Parathyroid adenoma (tissue), 2 donors: ENCODE measurements at regions not wholly inside any gene's neighbourhood (a gene's known extent, or its start where the extent isn't known, plus 50 kb on each side); places are given as distances from the start of the nearest gene placed in this dataset.
"Not testable (repeated sequence)": the region's sequence is repeated elsewhere in the genome, so short reads cannot be mapped to it uniquely, and the experiment has no call there.

ENCODE experiments used
- H2AFZ ChIP-seq: fragments of 300-600 bp; sonication (generic); one replicate; pipeline ENCODE4 v1.7.0; 2017; ENCODE audit warnings: antibody characterized with exemption, mild to moderate bottlenecking
- H3K27ac ChIP-seq: fragments of 300-600 bp; sonication (generic); one replicate; pipeline ENCODE4 v1.7.0; 2017
- H3K27me3 ChIP-seq: fragments of 300-600 bp; sonication (generic); one replicate; pipeline ENCODE4 v1.7.0; 2017; ENCODE audit warnings: low read length; ENCODE audit not compliant: control insufficient read depth, insufficient read depth
- H3K36me3 ChIP-seq: fragments of 300-600 bp; sonication (generic); one replicate; pipeline ENCODE4 v1.7.0; 2017; ENCODE audit warnings: low read length; ENCODE audit not compliant: control insufficient read depth, insufficient read depth
- H3K4me1 ChIP-seq: fragments of 300-600 bp; sonication (generic); one replicate; pipeline ENCODE4 v1.7.0; 2017; ENCODE audit warnings: control low read depth
- H3K4me2 ChIP-seq: fragments of 300-600 bp; sonication (generic); one replicate; pipeline ENCODE4 v1.7.0; 2017; ENCODE audit warnings: low read length
- H3K4me3 ChIP-seq: fragments of 300-600 bp; sonication (generic); one replicate; pipeline ENCODE4 v1.7.0; 2017; ENCODE audit warnings: low read depth, low read length
- H3K79me2 ChIP-seq: fragments of 300-600 bp; sonication (generic); one replicate; pipeline ENCODE4 v1.7.0; 2017; ENCODE audit warnings: control low read depth
- H3K9ac ChIP-seq: fragments of 300-600 bp; sonication (generic); one replicate; pipeline ENCODE4 v1.7.0; 2017; ENCODE audit warnings: mild to moderate bottlenecking
- H3K9me3 ChIP-seq: fragments of 300-600 bp; sonication (generic); one replicate; pipeline ENCODE4 v1.7.0; 2017; ENCODE audit warnings: low read length; ENCODE audit not compliant: control insufficient read depth
- TF ChIP-seq, protein P1 (sequence below): fragments of 300-600 bp; sonication (generic); IDR thresholded peaks from one replicate; pipeline ENCODE4 v1.7.0; 2017; ENCODE audit warnings: antibody characterized with exemption, mild to moderate bottlenecking
- donor health status: primary hyperparathyroidism.

DNA sequence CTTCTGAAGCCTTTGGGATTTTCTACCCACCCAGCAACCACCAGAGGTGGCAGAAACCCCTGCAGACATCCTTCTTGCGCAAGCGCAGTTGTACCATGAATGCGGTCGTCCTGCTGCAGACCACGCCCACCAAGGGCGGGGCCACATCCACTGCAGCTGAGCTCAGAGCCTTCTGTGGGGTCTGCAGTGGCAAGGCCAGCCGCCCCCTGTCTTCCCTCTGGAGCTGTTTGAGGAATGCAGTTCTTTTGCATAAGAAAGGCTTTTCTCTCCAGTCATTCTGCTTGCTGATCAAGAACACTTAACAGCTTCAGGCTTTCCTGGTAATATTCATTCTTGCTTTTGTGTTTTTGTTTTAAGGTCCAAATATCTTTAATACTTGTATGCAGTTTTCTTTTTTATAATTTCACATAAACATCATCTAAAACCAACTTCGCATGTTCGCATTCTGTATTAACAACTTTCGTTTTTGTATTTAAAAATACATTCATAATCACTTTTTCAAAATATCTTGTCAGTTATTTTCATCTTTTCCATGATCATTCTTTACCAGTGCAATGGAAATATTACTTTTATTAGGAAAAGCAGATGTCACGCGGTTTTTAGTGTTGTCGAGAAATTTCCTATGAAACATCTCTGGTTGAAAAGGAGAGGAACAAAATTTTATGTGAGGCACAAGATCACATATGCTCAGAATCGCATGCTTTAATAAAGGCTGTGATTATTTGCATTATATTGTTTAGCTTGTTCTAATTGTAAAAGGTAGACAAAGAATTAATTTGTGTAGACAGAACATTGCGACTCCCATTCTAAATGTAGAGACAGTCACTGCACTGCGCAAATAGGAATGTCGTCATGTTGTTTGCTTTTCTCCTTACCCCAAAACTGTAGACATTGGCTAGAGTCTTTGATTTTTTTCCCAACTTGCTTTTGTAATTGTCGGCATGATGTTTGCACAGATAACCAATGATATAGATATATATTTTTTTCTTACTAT, 98.1 kb upstream of the SNRPN start:
- H3K4me3 ChIP-seq = no peak overlapping the region
- H3K9ac ChIP-seq = no peak overlapping the region
- no peak overlapping the region for H3K27ac ChIP-seq
- H3K79me2 ChIP-seq = no peaks in the 10 kb centered on the region
- H3K4me2 ChIP-seq = no peak overlapping the region
- H3K4me1 ChIP-seq = no peaks in the 10 kb centered on the region
- TF ChIP-seq, protein P1, sequence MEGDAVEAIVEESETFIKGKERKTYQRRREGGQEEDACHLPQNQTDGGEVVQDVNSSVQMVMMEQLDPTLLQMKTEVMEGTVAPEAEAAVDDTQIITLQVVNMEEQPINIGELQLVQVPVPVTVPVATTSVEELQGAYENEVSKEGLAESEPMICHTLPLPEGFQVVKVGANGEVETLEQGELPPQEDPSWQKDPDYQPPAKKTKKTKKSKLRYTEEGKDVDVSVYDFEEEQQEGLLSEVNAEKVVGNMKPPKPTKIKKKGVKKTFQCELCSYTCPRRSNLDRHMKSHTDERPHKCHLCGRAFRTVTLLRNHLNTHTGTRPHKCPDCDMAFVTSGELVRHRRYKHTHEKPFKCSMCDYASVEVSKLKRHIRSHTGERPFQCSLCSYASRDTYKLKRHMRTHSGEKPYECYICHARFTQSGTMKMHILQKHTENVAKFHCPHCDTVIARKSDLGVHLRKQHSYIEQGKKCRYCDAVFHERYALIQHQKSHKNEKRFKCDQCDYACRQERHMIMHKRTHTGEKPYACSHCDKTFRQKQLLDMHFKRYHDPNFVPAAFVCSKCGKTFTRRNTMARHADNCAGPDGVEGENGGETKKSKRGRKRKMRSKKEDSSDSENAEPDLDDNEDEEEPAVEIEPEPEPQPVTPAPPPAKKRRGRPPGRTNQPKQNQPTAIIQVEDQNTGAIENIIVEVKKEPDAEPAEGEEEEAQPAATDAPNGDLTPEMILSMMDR = no peak
- H3K27me3 ChIP-seq = no peaks in the 10 kb centered on the region
- H2AFZ ChIP-seq = no peak overlapping the region
- H3K9me3 ChIP-seq = no peaks in the 10 kb centered on the region
- H3K36me3 ChIP-seq = no peaks in the 10 kb centered on the region

DNA sequence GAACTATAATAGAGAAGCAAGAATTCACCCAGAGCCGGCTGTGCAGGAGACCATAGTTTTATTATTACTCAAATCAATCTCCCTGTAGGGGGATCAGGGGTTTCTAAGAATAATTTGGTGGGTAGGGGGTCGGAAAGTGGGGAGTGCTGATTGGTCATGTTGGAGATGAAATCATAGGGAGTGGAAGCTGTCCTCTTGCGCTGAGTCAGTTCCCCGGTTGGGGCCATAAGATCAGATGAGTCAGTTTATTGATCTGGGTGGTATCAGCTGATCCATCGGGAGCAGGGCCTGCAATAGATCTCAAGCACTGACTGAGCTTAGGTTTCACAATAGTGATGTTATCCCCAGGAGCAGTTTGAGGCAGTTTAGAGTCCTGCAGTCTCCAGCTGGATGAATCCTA, 97.0 kb upstream of the SNRPN start:
- H3K27me3 ChIP-seq = no peaks in the 10 kb centered on the region
- TF ChIP-seq, protein P1 = no peak
- no peaks in the 10 kb centered on the region for H3K9me3 ChIP-seq
- H2AFZ ChIP-seq = no peak overlapping the region
- H3K36me3 ChIP-seq = no peaks in the 10 kb centered on the region
- no peaks in the 10 kb centered on the region for H3K4me1 ChIP-seq
- no peak overlapping the region for H3K27ac ChIP-seq
- H3K4me3 ChIP-seq = no peak overlapping the region
- no peak overlapping the region for H3K4me2 ChIP-seq
- no peak overlapping the region for H3K9ac ChIP-seq
- H3K79me2 ChIP-seq = no peaks in the 10 kb centered on the region

GRCh38 chr15:24858183-24858582, 96.6 kb upstream of the SNRPN start:
- not testable (repeated sequence) for H3K27me3 ChIP-seq, H3K9ac ChIP-seq, H3K4me1 ChIP-seq, H3K27ac ChIP-seq, H3K4me2 ChIP-seq, H3K9me3 ChIP-seq, H3K36me3 ChIP-seq, H3K79me2 ChIP-seq, H2AFZ ChIP-seq, H3K4me3 ChIP-seq

DNA sequence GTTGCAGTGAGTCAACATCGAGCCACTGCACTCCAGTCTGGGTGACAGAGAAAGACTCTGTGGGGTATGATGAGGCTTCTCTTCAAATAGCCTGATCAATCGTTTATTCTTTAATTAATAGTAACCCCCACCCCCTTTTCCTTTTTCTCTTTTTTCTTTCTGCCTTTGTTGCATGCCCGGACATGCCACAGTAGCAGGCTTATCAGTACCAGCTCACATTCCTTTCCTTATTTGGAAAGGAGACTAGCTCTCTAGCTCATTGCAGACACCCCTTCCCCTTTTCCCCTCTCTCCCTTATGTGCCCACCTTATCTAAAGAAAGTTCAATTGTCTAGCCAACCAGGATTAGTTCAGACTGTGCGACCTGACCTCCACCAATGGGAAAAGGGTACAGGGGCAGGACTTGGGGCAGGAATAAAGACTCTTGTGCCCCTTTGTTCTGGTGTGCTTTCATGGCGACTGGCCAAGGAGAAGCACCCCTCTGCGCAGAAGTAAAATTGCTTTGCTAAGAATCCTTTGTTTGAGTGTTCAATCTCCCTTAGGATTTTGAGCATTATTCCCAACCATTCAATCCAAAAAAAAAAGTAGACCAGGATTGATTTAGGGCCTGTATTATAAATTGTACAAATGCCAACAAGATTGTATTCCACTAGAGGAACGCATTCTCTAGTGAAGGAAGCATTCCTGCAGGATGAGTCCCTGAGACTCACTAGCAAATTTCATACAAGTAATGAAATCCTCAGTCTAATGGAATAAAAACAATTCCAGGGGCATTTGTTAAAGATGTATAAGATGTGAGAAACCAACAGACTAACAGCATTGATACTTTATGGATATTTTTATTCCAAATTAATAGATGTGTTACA, 95.8 kb upstream of the SNRPN start:
- Histone ChIP-seq H3K9ac (no peak overlapping the region), H3K4me1 (no peaks in the 10 kb centered on the region), H3K27me3 (no peaks in the 10 kb centered on the region), H3K9me3 (no peaks in the 10 kb centered on the region), H2AFZ (no peak overlapping the region), H3K79me2 (no peaks in the 10 kb centered on the region), H3K4me3 (no peak overlapping the region), H3K36me3 (no peaks in the 10 kb centered on the region), H3K4me2 (no peak overlapping the region), H3K27ac (no peak overlapping the region)
- TF ChIP-seq, protein P1 = no peak

DNA sequence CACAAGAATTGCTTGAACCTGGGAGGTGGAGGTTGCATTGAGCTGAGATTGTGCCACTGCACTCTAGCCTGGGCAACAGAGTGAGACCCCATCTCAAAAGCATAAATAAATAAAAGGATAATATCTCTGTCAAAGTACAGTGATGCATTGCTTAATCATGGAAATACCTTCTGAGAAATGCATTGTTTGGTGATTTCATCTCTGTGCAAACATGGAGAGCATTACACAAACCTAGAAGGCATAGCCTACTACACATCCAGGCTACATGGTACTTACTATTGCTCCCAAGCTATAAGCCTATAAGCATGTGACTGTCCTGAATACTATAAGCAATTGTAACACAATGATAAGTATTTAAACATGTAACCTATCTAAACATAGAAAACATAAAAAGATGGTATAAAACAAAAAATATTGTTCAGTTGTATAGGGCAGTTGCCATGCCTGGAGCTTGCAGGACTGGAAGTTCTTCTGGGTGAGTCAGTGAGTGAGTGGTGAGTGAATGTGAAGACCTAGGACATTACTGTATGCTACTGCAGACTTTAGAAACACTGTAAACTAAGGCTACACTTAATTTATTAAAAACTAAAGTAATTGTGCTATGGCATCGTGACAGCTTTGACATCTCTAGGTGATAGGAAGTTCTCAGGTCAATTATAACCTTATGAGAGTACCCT, 93.6 kb upstream of the SNRPN start:
- no peaks in the 10 kb centered on the region for H3K27me3 ChIP-seq
- H3K9me3 ChIP-seq = no peaks in the 10 kb centered on the region
- H3K4me1 ChIP-seq = no peaks in the 10 kb centered on the region
- H3K36me3 ChIP-seq = no peaks in the 10 kb centered on the region
- H3K27ac ChIP-seq = no peak overlapping the region
- no peak overlapping the region for H3K4me3 ChIP-seq
- H3K9ac ChIP-seq = no peak overlapping the region
- no peak overlapping the region for H2AFZ ChIP-seq
- no peaks in the 10 kb centered on the region for H3K79me2 ChIP-seq
- TF ChIP-seq, protein P1 = no peak
- H3K4me2 ChIP-seq = no peak overlapping the region
